GM20431 (cell line): ENCODE measurements at regions not wholly inside any gene's neighbourhood (a gene's known extent, or its start where the extent isn't known, plus 50 kb on each side); places are given as distances from the start of the nearest gene placed in this dataset.

ENCODE experiments used
- in situ Hi-C: fragments of 300-500 bp; cut with MseI, MboI; formaldehyde crosslinking; loops from one replicate; pipeline ENCODE4 v1.15.0; 2020; ENCODE audit warnings: low sequenced_read_pairs; ENCODE audit not compliant: unreplicated experiment

DNA sequence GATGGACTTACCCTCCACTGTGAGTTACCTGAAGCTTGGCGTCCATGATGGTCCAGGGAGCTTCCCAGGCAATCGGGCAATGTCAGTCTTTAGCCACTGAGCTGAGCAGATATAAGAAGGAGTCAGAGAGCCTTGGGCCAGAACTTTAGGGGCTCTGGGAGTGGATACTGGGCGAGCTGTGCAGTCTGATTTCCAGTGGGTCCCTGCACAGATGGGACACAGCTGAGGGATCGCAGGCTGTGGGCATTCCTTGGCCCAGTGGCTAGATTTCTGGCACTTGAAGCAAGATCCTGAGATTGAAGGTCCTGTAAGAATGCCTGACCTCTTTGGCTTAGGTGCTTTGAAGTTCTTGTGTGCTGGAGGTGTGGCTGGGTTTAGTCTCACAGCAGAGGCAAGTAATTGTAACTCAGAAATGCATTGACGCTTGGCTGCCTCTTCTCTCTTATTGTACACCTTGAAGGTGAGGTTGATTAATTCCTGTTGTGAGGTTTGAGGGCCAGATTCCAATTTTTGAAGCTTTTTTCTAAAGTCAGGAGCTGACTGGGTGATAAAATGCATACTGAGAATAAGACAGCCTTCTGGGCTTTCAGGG, 2283.8 kb downstream of the TP53TG3F start:
- in situ Hi-C loops = no loop called here

GRCh38 chr16:35744084-35744483, 2284.7 kb downstream of the TP53TG3F start:
- in situ Hi-C loops = no loop called here

DNA sequence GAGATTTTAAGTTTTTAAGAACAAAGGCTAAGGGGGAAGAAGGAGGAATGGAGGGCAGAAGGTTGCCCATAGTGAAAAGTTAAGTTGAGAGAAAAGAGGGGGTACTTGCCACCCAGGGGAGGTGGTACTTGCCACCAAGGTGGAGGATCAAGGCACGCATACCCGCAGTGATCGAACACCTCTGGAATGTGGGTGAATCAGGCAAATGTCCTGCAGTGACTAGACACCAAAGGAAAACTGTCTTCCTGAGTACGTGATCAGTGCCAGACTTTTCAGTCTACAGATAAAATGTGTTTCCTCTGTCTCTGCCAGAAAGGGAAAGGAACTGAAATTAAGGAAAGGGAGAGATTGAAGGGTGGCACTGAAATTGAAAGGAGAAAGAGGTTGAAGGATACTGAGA, 2285.3 kb downstream of the TP53TG3F start:
- in situ Hi-C loops = no loop called here

GRCh38 chr16:35745191-35745590, 2285.8 kb downstream of the TP53TG3F start:
- in situ Hi-C loops = no loop called here

DNA sequence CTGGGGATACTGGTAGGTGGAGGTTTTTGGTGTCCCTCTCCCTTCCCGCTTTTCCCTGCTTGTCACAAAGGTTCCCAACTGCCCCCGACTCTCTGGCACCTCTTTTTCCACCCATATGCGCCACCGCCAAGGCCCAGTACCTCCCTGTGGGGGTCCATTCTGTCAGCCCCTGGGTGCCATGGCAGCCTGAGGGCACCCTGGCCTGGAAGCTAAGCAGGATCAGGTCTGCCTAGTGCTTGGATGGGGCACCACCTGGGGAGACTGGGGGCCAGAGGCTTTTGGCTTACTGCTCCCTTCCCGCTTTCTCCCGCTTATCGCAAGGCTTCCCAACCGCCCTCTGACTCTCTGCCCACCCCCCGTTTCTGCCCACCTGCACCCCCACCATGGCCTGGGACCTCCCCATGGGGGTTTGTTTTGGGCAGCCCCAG, 2286.4 kb downstream of the TP53TG3F start:
- in situ Hi-C loops = no loop called here

DNA sequence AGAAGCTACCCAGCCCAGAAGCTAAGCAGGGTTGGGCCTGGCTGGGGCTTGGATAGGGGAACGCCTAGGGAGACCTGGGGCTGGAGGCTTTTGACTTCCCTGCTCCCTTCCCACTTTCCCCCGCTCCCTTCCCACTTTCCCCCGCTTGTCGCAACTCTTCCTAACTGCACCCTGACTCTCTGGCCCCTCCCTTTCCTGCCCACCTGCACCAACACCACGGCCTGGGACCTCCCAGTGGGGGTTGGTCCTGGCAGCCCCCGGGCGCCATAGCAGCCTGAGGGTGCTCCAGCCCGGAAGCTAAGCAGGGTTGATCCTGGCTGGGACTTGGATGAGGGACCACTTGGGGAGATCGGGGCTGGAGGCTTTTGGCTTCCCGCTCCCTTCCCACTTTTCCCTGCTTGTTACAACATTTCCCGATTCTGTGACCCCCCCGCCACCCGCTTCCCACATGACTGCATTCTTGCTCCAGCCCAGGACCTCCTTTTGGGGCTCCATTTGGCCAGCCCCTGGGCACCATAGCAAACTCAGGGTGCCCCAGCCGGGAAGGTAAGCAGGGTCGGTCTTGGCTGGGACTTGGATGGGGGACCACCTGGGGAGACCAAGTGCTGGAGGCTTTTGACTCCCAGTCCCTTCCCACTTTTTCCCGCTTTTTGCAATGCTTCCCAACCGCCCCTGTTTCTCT, 2287.0 kb downstream of the TP53TG3F start:
- in situ Hi-C loops = no loop called here

- in situ Hi-C loops = no loop called here
Observed at GRCh38 chr16:35746963-35747657, 2287.7 kb downstream of the TP53TG3F start.

DNA sequence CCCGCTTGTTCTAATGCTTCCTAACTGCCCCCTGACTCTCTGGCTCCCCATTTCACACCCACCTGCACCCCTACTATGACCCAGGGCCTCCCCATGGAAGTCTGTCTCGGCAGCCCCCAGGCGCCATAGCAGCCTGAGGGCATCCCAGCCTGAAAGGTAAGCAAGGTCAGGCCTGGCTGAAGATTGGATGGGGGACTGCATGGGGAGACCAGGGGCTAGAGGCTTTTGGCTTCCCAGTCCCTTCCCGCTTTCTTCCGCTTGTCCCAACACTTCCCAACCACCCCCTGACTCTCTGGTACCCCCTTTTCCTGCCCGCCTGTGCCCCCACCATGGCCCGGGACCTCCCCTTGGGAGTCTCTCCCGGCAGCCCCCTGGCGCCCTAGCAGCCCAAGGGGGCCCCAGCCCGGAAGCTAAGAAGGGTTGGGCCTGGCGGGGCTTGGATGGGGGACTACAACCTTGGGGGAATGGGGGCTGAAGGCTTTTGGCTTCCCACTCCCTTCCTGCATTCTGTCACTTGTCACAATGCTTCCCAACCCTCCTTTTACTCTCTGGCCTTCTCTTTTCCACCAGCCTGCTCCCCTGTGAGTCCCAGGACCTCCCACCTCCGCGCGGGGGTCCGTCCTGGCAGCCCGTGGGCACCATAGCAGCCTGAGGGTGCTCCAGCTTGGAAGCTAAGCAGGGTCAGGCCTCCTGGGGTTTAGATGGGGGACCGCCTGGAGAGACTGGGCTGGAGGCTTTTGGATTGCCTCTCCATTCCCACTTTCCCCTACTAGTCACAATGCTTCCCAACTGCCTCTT, 2288.4 kb downstream of the TP53TG3F start:
- in situ Hi-C loops = no loop called here

GRCh38 chr16:35748621-35749252, 2289.3 kb downstream of the TP53TG3F start:
- in situ Hi-C loops = no loop called here

DNA sequence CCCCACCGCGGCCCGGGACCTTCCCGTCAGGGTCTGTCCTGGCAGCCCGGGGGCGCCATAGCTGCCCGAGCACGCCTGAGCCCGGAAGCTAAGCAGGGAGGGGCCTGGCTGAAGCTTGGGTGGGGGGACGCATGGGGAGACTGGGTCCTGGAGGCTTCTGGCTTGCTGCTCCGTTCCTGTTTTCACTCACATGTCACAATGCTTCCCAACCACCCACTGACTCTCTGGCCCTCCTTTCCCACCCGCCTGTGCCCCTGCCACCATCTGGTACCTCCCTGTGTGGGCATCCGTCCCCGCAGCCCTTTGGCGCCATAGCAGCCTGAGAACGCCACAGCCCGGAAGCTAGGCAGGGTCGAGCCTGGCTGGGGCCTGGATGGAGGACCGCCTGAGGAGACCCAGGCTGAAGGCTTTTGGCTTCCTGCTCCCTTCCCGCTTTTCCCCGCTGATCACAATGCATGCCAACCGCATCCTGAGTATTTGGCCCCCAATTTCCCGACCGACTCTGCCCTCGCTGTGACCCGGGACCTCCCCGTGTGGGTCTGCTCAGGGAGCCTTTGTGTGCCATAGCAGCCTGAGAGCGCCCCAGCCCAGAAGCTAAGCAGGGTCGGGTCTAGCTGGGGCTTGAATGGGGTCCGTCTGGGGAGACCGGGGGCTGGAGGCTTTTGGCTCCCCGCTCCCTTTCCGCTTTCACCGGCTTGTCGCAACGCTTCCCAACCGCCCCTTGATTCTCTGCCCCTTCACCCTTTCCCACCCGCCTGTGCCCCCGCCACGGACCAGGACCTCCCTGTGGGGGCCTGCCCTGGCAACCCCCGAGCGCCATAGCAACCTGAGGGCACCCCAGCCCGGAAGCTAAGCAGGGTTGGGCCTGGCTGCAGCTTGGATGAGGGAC, 2290.1 kb downstream of the TP53TG3F start:
- in situ Hi-C loops = no loop called here

GRCh38 chr16:35750157-35750689, 2290.8 kb downstream of the TP53TG3F start:
- in situ Hi-C loops = no loop called here

DNA sequence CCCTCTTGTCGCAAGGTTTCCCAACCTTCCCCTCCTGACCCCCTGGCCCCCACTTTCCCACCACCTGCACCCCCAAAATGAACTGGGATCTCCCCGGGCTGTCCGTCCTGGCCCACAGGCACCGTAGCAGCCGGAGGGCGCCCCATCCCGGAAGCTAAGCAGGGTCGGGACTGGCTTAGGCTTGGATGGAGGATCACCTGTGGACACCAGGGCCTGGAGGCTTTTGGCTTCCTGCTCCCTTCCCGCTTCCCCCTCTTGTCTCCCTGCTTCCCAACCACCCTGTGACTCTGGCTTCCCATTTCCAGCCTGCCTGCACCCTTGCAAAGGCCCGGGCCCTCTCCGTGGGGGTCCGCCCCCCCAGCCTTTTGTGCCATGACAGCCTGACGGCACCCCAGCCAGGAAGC, 2291.3 kb downstream of the TP53TG3F start:
- in situ Hi-C loops = no loop called here

GRCh38 chr16:35751191-35751941, 2292.0 kb downstream of the TP53TG3F start:
- in situ Hi-C loops = no loop called here

DNA sequence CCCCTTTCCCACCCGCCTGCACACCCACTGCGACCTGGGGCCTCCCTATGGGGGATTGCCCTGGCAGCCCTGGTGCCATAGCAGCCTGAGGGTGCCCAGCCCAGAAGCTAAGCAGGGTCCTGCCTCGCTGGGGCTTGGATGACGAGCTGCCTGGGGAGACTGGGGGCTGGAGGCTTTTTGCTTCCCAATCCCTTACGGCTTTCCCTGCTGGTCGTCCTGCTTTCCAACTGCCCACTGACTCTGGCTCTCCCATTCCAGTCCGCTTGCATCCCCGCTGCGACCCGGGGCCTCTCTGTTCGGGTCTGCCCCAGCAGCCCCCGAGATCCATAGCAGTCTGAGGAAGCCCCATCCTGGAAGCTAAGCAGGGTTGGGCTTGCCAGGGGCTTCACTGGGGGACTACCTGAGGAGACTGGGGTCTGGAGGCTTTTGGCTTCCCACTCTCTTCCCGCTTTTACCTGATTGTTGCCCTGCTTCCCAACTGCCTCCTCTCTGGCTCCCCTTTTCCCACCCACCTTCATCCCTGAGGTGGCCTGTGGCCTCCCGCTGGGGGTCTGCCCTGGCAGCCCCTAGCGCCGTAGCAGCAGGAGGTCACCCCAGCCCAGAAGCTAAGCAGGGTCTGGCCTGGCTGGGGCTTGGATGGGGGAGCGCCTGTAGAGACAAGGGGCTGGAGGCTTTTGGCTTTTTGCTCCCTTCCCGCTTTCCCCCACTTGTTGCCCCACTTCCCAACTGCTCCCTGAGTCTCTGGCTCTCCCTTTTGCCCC, 2292.8 kb downstream of the TP53TG3F start:
- in situ Hi-C loops = no loop called here

GRCh38 chr16:35752773-35753558, 2293.6 kb downstream of the TP53TG3F start:
- in situ Hi-C loops = no loop called here

DNA sequence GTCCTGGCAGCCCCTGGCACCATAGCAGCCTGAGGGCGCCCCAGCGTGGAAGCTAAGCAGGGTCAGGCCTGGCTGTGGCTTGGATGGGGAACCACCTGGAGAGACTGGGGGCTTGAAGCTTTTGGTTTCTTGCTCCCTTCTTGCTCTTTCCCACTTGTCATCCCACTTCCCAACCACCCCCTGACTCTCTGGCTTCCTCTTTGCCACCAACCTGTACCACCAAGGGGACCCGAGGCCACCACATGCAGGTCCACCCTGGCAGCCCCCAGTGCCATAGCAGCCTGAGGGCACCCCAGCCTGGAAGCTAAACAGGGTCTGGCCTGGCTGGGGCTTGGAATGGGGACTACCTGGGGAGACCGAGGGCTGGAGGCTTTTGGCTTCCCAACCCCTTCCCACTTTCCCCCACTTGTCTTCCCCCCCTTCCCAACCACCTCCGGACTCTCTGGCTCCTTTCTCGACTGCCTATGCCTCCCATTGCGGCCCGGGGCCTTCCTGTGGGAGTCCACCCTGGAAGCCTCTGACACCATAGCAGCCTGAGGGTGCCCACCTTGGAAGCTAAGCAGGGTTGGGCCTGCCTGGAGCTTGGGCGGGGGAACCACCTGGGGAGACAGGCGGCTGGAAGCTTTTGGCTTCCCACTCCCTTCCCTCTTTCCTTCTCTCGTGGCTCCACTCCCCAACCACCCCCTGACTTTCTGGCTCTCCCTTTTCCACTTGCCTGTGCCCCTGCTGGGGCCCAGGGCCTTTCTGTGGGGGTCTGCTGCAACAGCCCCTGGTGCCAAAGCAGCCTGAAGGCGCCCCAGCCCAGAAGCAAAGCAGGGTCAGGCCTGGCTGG, 2294.4 kb downstream of the TP53TG3F start:
- in situ Hi-C loops = no loop called here
